ENCODE measurements at regions not wholly inside any gene's neighbourhood (a gene's known extent, or its start where the extent isn't known, plus 50 kb on each side); places are given as distances from the start of the nearest gene placed in this dataset.

GRCh38 chr6:132142308-132142707 lies 191.1 kb upstream of the CCN2 start:
- Histone ChIP-seq H2AK5ac (ENCODE audit: low read depth, low read length) (no peak overlapping the region), H2BK5ac (ENCODE audit: low read depth, low read length, poor library complexity, severe bottlenecking) (peak overlapping the region; percentile 38), H4K5ac (ENCODE audit: low read depth, low read length) (peak overlapping the region; percentile 72; the same call in 1 of the 2 replicates), H4K91ac (ENCODE audit: insufficient read depth, low read depth, low read length) (no peak overlapping the region), H3K9ac (ENCODE audit: low read depth, low read length) (no peak overlapping the region), H3K4me2 (ENCODE audit: low read depth, low read length) (no peak overlapping the region), H2BK20ac (ENCODE audit: low read depth, low read length) (peak overlapping the region; percentile 33; the same call in 1 of the 2 replicates), H3K27me3 (ENCODE audit: control insufficient read depth, insufficient read depth, low read length) (no peaks in the 10 kb centered on the region), H3K79me1 (ENCODE audit: low read depth in 1 of 2, low read length in 2 of 2) (no peaks in the 10 kb centered on the region), H3K56ac (ENCODE audit: extremely low read depth, insufficient read depth, low read length) (no peak overlapping the region), H2BK15ac (ENCODE audit: low read depth, low read length) (no peak overlapping the region), H2BK120ac (ENCODE audit: low read depth, low read length) (no peak overlapping the region), H3K9me1 (ENCODE audit: insufficient read depth, low read length) (no peaks in the 10 kb centered on the region), H3K9me3 (ENCODE audit: control insufficient read depth, insufficient read depth, low read length) (no peaks in the 10 kb centered on the region), H4K8ac (ENCODE audit: low read depth in 2 of 2, low read length in 2 of 2) (no peak overlapping the region; a peak in 1 of 4 replicates), H3K4ac (ENCODE audit: low read depth, low read length) (no peak overlapping the region), H3K4me3 (ENCODE audit: insufficient read depth, low read depth, low read length) (no peak overlapping the region), H3K36me3 (ENCODE audit: control insufficient read depth, insufficient read depth, low read length) (no peaks in the 10 kb centered on the region), H3K14ac (replicated peaks; ENCODE audit: low read depth, low read length) (no peak overlapping the region), H3K4me1 (ENCODE audit: control insufficient read depth, insufficient read depth, low read length) (peaks cover 4% of the 10 kb centered on the region; the same call in 1 of the 2 replicates), H2AFZ (replicated peaks; ENCODE audit: low read length, poor library complexity) (no peak overlapping the region), H3K27ac (ENCODE audit: insufficient read depth, low read length) (no peak overlapping the region), H2AK9ac (replicated peaks; ENCODE audit: low read depth, low read length, poor library complexity) (no peak overlapping the region), H3K18ac (ENCODE audit: low read depth, low read length) (peak overlapping the region; percentile 77; the same call in 1 of the 2 replicates), H4K20me1 (ENCODE audit: insufficient read depth, low read length) (no peaks in the 10 kb centered on the region), H3K23ac (ENCODE audit: low read depth, low read length) (no peak overlapping the region)
- intact Hi-C loops (cut with micrococcal nuclease): no loop called here
- no peak for TF ChIP-seq RCOR1 (IDR thresholded peaks at IDR 0.05; ENCODE audit: insufficient replicate concordance, low read length)
- TF ChIP-seq NFE2L2 (IDR thresholded peaks at IDR 0.05; ENCODE audit: low read depth, low read length): no peak
- dilution Hi-C loops (cut with HindIII; ENCODE audit: low sequenced_read_pairs, unreplicated experiment): no loop called here
- CTCF ChIA-PET: no interaction called here
- DNase-seq (no peak), ATAC-seq (ENCODE audit: low read depth) (no peak; the same call in 1 of the 2 replicates)
- WGBS, 2 experiments (ENCODE audit: extremely low coverage in 2 of 2, insufficient read length in 1 of 2): no CpG with 5 or more reads among the region's 1 CpG
- BruUV-seq (replicated peaks): no TSS peak
- in situ Hi-C loops (cut with MboI; ENCODE audit: low sequenced_read_pairs): no loop called here
- POLR2A ChIA-PET (ENCODE audit: unreplicated experiment): interaction anchor here (2.8 kb wide), 1 partner anchor 191 kb away, joined by 8 read pairs; the partner anchor contains the start of gene CCN2

Measured in IMR-90 (cell line).